Ammon's horn (tissue), 1 donor: ENCODE measurements at regions not wholly inside any gene's neighbourhood (a gene's known extent, or its start where the extent isn't known, plus 50 kb on each side); places are given as distances from the start of the nearest gene placed in this dataset.
"Not testable (repeated sequence)": the region's sequence is repeated elsewhere in the genome, so short reads cannot be mapped to it uniquely, and the experiment has no call there.

ENCODE experiments used
- DNase-seq: peaks from one replicate; pipeline ENCODE4 v3.0.0-alpha.2; 2016; ENCODE audit warnings: low spot score

GRCh38 chr11:21625982-21626381 lies 566.9 kb upstream of the ANO5 start:
- DNase-seq = peak; percentile 56

GRCh38 chr11:21628641-21629040 lies 564.2 kb upstream of the ANO5 start:
- no peak for DNase-seq

- DNase-seq = no peak
These were observed 561.9 kb upstream of the ANO5 start for GRCh38 chr11:21630934-21631478.

- no peak for DNase-seq
These were observed 560.9 kb upstream of the ANO5 start for GRCh38 chr11:21631991-21632390.

GRCh38 chr11:21634491-21634890 lies 558.4 kb upstream of the ANO5 start:
- no peak for DNase-seq

GRCh38 chr11:21634956-21635355 lies 557.9 kb upstream of the ANO5 start:
- DNase-seq = no peak

GRCh38 chr11:21635394-21636145 lies 557.3 kb upstream of the ANO5 start:
- DNase-seq = no peak

- no peak for DNase-seq
These were observed 556.3 kb upstream of the ANO5 start for GRCh38 chr11:21636561-21636960.

- DNase-seq = no peak
These were observed 552.4 kb upstream of the ANO5 start for GRCh38 chr11:21640491-21640890.

GRCh38 chr11:21641869-21642268 lies 551.0 kb upstream of the ANO5 start:
- DNase-seq = no peak

- no peak for DNase-seq
These were observed 546.5 kb upstream of the ANO5 start for GRCh38 chr11:21646351-21646750.

GRCh38 chr11:21650961-21651360 lies 541.9 kb upstream of the ANO5 start:
- DNase-seq = no peak

- no peak for DNase-seq
These were observed 538.9 kb upstream of the ANO5 start for GRCh38 chr11:21653951-21654421.

GRCh38 chr11:21656065-21656464 lies 536.8 kb upstream of the ANO5 start:
- no peak for DNase-seq

GRCh38 chr11:21658654-21659193 lies 534.2 kb upstream of the ANO5 start:
- no peak for DNase-seq

GRCh38 chr11:21659377-21659776 lies 533.5 kb upstream of the ANO5 start:
- DNase-seq = not testable (repeated sequence)

GRCh38 chr11:21659961-21660360 lies 532.9 kb upstream of the ANO5 start:
- no peak for DNase-seq

- DNase-seq = no peak
These were observed 517.8 kb upstream of the ANO5 start for GRCh38 chr11:21675049-21675616.

GRCh38 chr11:21687643-21688042 lies 505.2 kb upstream of the ANO5 start:
- DNase-seq = no peak

GRCh38 chr11:21704539-21704938 lies 488.3 kb upstream of the ANO5 start:
- DNase-seq = no peak

GRCh38 chr11:21707116-21707739 lies 485.7 kb upstream of the ANO5 start:
- DNase-seq = no peak

GRCh38 chr11:21710809-21711208 lies 482.1 kb upstream of the ANO5 start:
- no peak for DNase-seq

GRCh38 chr11:21711341-21711740 lies 481.5 kb upstream of the ANO5 start:
- no peak for DNase-seq
